PC-3 (cell line): ENCODE measurements at regions not wholly inside any gene's neighbourhood (a gene's known extent, or its start where the extent isn't known, plus 50 kb on each side); places are given as distances from the start of the nearest gene placed in this dataset.

ENCODE experiments used
- CTCF ChIP-seq: fragments of 300-600 bp; sonication (generic); conservative IDR thresholded peaks from 2 replicates; pipeline ENCODE4 v1.5.1; 2017; ENCODE audit warnings: antibody characterized with exemption, low read depth, mild to moderate bottlenecking, low read length
- EZH2 ChIP-seq: fragments of 300-600 bp; sonication (generic); IDR thresholded peaks from one replicate; pipeline ENCODE4 v1.6.1; 2017; ENCODE audit warnings: antibody characterized with exemption, mild to moderate bottlenecking, low read length; ENCODE audit not compliant: unreplicated experiment
- EZH2phosphoT487 ChIP-seq: fragments of 300-600 bp; sonication (generic); IDR thresholded peaks from 2 replicates; pipeline ENCODE4 v1.6.1; 2018; ENCODE audit warnings: mild to moderate bottlenecking, antibody characterized with exemption, low read length, borderline replicate concordance

- TF ChIP-seq CTCF (no peak), EZH2 (no peak), EZH2phosphoT487 (no peak)
These were observed 403.5 kb downstream of the ZSWIM6 start for GRCh38 chr5:61735531-61735930.
